RWPE2 (cell line): ENCODE measurements at regions not wholly inside any gene's neighbourhood (a gene's known extent, or its start where the extent isn't known, plus 50 kb on each side); places are given as distances from the start of the nearest gene placed in this dataset.

ENCODE experiments used
- ATAC-seq: fragments of 200-7000 bp; cut with Tn5 transposase; 3 replicates; pipeline ENCODE4 v1.9.1; 2021; ENCODE audit warnings: low read depth
- DNase-seq: peaks from one replicate; pipeline ENCODE4 v3.0.0-alpha.2; 2020; ENCODE audit warnings: low spot score
- H3K27ac ChIP-seq: fragments of 450-650 bp; 2 replicates; pipeline ENCODE4 v1.5.1; 2017; ENCODE audit warnings: mild to moderate bottlenecking; ENCODE audit not compliant: poor library complexity, severe bottlenecking
- H3K27me3 ChIP-seq: fragments of 250-450 bp; sonication (Bioruptor Pico); 2 replicates; pipeline ENCODE4 v1.5.1; 2021; ENCODE audit warnings: mild to moderate bottlenecking, moderate library complexity; ENCODE audit not compliant: insufficient read depth, poor library complexity, severe bottlenecking
- H3K36me3 ChIP-seq: fragments of 250-450 bp; sonication (Bioruptor Pico); 2 replicates; pipeline ENCODE4 v1.5.1; 2020; ENCODE audit warnings: low read depth, mild to moderate bottlenecking, moderate library complexity
- H3K4me1 ChIP-seq: fragments of 250-450 bp; sonication (Bioruptor Pico); 2 replicates; pipeline ENCODE4 v1.5.1; 2021; ENCODE audit warnings: mild to moderate bottlenecking, moderate library complexity; ENCODE audit not compliant: insufficient read depth, poor library complexity, severe bottlenecking
- H3K4me3 ChIP-seq: fragments of 250-450 bp; sonication (Bioruptor Pico); 2 replicates; pipeline ENCODE4 v1.5.1; 2021; ENCODE audit warnings: mild to moderate bottlenecking, moderate library complexity; ENCODE audit not compliant: severe bottlenecking
- H3K9me3 ChIP-seq: fragments of 250-450 bp; sonication (Bioruptor Pico); 2 replicates; pipeline ENCODE4 v1.5.1; 2021; ENCODE audit warnings: mild to moderate bottlenecking, moderate library complexity; ENCODE audit not compliant: severe bottlenecking
- TF ChIP-seq, protein P1 (sequence below): fragments of 450-650 bp; IDR thresholded peaks from one replicate; pipeline ENCODE4 v1.5.1; 2017; ENCODE audit warnings: mild to moderate bottlenecking, moderate library complexity; ENCODE audit not compliant: poor library complexity, severe bottlenecking

DNA sequence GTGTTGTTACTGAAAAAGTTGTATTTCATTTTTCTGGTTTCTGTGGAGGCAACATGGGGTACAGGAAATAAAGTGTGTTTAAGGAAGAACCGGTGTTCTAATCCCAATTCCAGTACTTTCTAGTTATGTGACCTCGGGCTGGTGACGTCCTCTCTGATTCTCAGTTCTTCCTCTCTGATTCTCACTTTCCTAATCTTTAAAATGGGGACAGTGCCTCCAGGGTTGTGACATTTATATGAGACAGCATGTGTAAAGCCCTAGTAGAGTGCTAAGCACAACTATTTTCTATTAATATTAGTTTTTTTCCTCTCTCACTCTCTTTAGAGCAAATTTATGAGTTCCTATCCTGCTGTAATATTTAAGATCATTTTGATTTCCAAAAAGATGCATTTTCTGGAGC, 50.9 kb upstream of the PTPDC1 start:
- TF ChIP-seq, protein P1, sequence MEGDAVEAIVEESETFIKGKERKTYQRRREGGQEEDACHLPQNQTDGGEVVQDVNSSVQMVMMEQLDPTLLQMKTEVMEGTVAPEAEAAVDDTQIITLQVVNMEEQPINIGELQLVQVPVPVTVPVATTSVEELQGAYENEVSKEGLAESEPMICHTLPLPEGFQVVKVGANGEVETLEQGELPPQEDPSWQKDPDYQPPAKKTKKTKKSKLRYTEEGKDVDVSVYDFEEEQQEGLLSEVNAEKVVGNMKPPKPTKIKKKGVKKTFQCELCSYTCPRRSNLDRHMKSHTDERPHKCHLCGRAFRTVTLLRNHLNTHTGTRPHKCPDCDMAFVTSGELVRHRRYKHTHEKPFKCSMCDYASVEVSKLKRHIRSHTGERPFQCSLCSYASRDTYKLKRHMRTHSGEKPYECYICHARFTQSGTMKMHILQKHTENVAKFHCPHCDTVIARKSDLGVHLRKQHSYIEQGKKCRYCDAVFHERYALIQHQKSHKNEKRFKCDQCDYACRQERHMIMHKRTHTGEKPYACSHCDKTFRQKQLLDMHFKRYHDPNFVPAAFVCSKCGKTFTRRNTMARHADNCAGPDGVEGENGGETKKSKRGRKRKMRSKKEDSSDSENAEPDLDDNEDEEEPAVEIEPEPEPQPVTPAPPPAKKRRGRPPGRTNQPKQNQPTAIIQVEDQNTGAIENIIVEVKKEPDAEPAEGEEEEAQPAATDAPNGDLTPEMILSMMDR = no peak
- H3K4me3 ChIP-seq = no peak overlapping the region
- DNase-seq = no peak
- H3K4me1 ChIP-seq = peaks cover 10% of the 10 kb centered on the region
- no peaks in the 10 kb centered on the region for H3K27me3 ChIP-seq
- H3K36me3 ChIP-seq = no peaks in the 10 kb centered on the region
- ATAC-seq = no peak
- H3K27ac ChIP-seq = no peak overlapping the region
- no peaks in the 10 kb centered on the region for H3K9me3 ChIP-seq

DNA sequence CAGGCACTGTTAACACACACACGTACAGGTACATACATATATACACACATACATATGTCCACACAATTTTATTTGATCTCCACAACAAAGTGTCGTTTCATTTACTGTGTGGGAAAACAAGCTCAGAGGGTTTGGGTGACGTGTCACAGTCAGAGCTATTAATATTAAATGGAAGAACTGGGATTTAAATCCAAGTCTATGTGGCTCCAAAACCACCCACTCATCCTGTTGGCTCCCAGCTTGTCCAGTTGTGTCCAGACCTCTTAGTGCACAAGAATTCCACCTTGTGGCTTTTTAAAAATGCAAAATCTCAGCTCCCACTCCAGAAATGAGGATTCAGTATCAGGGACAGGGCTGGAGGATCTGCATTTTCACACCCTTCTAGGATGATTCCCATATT, 52.3 kb upstream of the PTPDC1 start:
- TF ChIP-seq, protein P1 = no peak
- H3K4me3 ChIP-seq = peak overlapping the region; percentile 71
- ATAC-seq = no peak

DNA sequence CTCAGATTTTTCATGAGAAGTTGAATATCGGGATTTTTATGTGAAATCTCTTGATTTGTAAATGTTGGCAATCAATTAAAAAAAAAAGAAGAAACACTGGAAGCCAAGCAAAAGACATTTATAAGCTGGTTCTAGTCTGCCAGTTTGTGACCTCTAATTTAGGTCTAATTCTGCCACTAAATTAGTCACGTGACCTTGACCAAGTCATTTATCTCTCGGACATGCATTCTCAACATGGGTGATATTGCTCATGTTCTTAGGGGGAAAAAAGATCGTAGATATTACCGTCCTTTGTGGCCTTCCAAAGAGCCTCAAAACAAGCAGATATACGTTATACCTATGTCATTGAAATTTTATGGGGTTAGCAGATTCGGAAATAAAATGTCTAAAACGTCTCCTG, 52.9 kb upstream of the PTPDC1 start:
- Histone ChIP-seq H3K9me3 (no peaks in the 10 kb centered on the region), H3K36me3 (no peaks in the 10 kb centered on the region), H3K27me3 (no peaks in the 10 kb centered on the region), H3K4me3 (peak overlapping the region; percentile 71), H3K4me1 (peaks cover 10% of the 10 kb centered on the region), H3K27ac (peak overlapping the region; percentile 43)
- ATAC-seq = no peak
- TF ChIP-seq, protein P1 = no peak
- DNase-seq = no peak

More for the DNA sequence above, 52.3 kb upstream of the PTPDC1 start:
- Histone ChIP-seq H3K36me3 (no peaks in the 10 kb centered on the region), H3K9me3 (no peaks in the 10 kb centered on the region), H3K27ac (no peak overlapping the region), H3K4me1 (peaks cover 10% of the 10 kb centered on the region), H3K27me3 (no peaks in the 10 kb centered on the region)
- DNase-seq = no peak

DNA sequence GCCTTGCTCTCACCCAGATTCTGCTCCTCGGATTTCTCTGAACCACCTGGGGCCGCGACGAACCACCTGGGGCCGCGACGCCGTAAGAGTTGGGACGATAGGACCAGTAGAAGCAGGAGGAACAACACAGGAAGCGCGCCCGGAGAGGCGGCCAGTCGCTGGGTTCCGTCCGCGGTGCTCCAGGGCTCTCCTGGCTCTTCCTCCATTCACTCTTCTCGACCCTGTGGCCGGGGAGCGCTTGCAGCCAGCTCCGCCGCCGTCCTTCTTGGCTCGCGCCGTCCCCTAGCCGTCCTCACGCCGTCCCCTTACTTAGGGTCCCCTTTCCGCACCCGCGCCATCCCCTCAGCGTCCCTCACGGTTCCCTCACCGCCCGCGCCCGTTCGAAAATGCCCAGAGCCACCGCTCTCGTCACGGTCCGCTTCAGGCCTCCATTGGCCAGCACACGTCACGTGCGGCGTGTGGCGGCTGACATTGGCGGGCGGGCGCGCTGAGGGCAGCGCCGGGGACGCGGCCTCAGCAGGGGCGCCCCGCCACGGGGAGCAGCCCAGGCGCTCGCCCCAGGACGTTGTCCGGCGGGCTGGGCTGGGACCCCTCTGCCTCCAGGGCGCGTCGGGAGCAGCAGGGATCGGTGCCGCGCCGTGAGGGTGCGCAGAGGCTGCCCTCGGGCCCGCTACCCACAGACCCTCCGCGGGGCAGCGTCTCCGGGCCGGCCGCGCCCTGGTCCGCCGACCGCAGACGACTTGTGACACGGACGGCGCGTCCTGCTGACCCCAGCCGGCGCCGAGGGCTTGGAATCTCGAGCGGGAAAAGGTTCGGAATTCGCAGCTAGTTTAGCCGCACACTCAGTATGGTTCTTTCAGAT, 53.7 kb upstream of the PTPDC1 start:
- Histone ChIP-seq H3K27me3 (no peaks in the 10 kb centered on the region), H3K4me3 (peak overlapping the region; percentile 71), H3K4me1 (peaks cover 10% of the 10 kb centered on the region), H3K27ac (peak overlapping the region; percentile 43), H3K36me3 (no peaks in the 10 kb centered on the region), H3K9me3 (no peaks in the 10 kb centered on the region)
- DNase-seq = peak; percentile 85
- TF ChIP-seq, protein P1 = no peak
- ATAC-seq = peak; percentile 98

DNA sequence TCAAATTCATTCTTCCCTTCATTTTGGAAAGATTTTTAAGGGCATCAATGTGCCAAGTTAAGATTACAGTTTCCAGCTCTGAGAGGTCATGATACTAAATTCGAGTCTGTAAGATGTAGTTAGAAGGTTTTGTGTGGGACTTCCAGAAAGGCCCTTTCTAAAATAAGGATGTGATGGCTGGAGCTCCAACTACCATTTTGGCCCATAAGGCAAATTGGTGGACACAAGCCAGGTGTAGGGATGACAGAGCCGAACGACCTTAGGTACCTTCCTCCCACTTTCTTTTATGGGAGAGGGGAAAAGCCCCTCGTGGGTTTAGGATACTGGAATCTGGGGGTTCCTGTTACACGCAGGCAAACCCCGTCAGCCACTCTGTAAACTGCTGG, 54.3 kb upstream of the PTPDC1 start:
- peak overlapping the region; percentile 71 for H3K4me3 ChIP-seq
- no peaks in the 10 kb centered on the region for H3K9me3 ChIP-seq
- TF ChIP-seq, protein P1 = no peak
- H3K36me3 ChIP-seq = no peaks in the 10 kb centered on the region
- DNase-seq = no peak
- peak overlapping the region; percentile 43 for H3K27ac ChIP-seq
- H3K27me3 ChIP-seq = no peaks in the 10 kb centered on the region
- no peak for ATAC-seq
- peaks cover 10% of the 10 kb centered on the region for H3K4me1 ChIP-seq
